HG03460 (cell line): ENCODE measurements at regions not wholly inside any gene's neighbourhood (a gene's known extent, or its start where the extent isn't known, plus 50 kb on each side); places are given as distances from the start of the nearest gene placed in this dataset.
"Not testable (repeated sequence)": the region's sequence is repeated elsewhere in the genome, so short reads cannot be mapped to it uniquely, and the experiment has no call there.

Experiments used
- ATAC-seq: cut with Tn5 transposase; IDR thresholded peaks from one replicate; pipeline ENCODE4 v1.9.1; 2021; ENCODE audit not compliant: unreplicated experiment

DNA sequence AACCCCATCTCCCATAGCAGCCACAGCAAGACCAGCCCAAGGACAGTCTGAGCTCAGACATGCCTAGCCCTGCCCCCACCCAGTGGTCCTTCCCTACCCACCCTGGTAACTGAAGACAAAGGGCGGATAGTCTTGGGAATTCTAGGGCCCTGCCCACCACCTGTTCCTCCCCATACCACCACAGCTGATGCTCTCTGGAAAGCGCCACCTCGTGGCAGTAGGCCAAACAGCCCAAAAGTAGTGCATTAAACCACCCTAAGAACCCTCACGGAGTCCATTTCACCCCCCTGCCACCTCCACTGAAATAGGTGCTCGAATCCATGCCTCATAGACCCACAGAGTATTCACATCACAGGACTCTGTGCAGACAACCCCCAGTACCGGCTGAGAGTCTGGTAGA, 1021.4 kb downstream of the CDH8 start:
- ATAC-seq, result no peak

DNA sequence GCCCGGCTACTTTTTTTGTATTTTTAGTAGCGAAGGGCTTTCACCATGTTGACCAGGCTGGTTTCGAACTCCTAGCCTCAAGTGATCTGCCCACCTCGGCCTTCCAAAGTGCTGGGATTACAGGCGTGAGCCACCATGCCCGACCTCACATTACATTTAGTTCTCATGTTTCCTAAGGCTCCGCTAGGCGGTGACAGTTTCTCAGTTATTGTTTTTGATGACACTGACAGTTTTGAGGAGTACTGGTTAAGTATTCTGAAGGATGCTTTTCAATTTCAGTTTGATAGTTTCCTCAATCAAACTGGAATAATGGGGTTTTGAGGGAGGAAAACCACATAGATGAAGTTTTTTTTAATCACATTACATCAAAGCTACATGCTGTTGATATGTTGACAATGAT, 1028.5 kb downstream of the CDH8 start:
- no peak for ATAC-seq

DNA sequence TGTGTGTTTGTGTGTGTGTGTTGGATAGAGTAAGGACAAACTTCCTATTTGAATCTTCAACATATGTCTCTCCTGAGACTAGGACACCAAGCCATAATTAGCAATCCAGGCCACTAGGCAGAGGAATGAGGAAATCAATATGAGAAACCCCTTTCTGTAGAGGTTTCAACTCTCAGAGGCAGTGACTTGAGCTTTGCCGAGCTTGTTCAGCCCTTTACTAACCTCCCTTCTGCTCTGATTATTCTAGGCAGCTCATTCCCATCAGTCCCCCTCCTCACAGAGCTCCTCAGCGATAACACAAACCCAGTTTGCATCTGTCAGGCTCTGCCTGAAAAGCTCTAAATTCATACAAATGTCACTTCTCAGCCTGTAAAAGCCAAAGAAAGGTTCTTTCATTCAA, 1030.3 kb downstream of the CDH8 start:
- no peak for ATAC-seq

DNA sequence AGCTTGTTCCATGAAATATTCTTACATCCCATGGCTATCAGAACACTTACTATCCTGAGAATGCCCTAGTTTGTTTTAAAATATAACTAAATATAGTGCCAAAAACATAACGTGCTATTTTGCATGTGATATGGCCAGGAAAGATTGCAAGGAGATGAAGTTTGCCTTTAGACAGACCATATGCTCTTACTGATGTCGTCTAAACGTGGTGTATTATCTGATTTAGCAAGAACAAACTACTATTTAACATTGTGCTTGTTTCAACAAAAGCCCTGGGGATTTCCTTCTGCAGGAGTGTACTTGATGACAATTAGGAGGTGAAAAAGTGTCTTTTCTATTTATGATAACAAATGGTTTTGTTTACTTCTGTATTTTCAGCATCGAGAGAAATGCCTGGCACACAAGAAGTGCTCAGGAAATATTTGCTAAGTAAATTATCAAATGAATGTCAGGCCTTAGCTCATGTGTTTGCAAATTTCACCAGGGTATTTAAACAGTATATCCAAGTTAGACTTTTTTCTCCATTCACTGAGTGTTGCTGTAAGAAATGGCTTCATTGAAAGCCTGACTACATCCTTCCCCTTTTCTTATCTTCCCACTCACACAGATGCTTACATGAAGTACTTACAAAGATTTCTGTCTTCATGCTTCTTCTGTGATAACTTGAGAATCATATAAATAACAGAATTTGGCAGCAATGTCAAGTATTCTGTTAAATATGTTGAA, 1033.6 kb downstream of the CDH8 start:
- ATAC-seq, result no peak

DNA sequence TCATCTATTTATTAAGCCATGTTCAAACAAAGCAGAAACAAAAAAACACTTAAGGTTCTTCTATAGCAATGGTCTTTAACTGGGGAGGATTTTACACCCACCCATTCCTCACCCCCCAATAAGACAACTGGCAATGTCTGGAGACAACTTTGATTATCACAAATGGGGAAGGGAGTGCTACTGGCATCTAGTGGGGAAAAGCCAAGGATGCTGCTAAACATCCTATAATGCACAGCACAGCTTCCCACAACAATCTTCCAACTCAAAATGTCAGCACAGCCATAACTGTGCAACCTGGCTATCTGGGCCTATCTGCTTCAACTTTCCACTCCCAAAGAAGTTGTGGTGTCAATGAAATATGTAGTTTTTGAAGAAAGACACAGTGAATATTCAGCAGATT, 1044.4 kb downstream of the CDH8 start:
- ATAC-seq, result no peak

DNA sequence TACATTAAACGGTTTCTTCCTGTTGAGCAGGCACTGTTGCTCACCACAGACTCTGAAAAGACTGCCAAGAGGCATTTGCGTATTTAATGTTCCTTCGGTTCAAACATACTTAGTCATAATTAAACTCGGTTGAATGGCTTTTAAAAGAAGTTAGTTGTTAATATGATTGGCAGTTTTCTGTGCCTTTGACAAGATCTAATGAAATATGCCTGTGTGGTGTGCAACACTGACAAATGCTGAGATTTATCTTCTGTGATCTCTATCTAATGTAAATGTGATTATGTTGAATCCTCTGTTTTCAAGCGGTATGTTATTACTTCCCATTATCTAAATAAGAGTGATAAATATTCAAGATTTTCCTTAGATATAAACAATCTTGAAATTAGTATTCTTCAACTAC, 1046.6 kb downstream of the CDH8 start:
- ATAC-seq, result no peak

DNA sequence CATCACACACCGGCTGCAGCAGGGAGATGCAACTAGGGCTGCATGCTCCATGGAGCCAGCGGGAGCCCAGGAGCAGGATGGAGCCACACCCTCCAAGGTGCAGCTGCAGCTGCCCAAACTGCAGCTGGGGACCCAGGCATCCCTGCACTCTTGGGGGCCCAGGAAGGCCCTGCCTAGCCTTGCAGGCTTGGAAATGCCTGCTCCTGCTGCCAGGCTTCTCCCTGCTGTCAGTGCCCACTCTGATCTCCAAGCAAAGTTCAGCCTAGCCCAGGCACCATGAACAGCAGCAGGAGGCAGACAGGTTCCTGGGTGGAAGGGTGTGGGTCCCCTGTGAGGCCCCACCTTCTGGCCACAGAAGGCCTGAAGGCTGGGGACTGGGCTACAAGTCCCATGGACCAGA, 1057.1 kb downstream of the CDH8 start:
- no peak for ATAC-seq

DNA sequence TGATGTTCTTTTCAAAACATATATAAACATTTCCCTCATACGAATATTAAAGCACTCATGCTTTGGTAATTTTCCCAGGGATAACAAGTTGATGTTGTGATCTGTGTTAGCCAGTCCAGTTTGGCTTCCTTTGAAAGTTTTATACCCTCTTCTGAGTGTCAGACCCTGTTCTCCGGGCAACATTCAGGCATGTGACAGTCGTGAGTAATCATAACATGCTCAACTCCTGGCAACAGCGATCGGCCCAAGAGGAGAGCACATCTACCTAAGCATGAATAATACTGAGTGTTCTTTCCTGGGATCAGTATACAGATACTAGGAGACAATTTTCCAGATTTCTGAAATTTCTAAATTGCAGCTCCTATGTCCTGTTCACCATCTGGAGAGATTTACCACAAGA, 1086.4 kb downstream of the CDH8 start:
- ATAC-seq, result no peak

DNA sequence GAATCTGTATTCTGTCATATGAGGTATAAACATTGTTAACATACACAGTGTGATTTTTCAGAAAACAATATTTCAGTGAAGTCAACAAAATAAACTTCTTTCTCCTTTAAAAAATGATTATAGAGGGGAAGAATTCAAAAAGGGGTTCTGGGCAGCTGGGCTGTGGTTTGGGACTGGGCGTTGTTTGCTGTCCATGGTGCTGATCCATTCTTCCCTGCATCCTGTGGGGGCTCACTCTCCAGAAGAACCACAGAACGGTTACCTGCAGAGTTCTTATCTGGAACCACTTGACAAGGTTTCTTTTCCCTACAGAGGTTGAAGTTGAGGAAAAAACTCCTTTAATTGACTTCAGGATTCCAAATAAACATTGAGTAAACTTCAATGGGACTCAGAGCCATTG, 1091.0 kb downstream of the CDH8 start:
- no peak for ATAC-seq

DNA sequence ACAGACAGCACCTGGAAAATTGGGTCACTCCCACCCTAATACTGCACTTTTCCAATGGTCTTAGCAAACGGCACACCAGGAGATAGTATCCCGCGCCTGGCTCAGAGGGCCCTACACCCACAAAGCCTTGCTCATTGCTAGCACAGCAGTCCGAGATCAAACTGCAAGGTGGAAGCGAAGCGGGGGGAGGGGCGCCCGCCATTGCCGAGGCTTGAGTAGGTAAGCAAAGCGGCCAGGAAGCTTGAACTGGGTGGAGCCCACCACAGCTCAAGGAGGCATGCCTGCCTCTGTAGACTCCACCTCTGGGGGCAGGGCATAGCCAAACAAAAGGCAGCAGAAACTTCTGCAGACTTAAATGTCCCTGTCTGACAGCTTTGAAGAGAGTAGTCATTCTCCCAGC, 1100.0 kb downstream of the CDH8 start:
- ATAC-seq, result not testable (repeated sequence)

DNA sequence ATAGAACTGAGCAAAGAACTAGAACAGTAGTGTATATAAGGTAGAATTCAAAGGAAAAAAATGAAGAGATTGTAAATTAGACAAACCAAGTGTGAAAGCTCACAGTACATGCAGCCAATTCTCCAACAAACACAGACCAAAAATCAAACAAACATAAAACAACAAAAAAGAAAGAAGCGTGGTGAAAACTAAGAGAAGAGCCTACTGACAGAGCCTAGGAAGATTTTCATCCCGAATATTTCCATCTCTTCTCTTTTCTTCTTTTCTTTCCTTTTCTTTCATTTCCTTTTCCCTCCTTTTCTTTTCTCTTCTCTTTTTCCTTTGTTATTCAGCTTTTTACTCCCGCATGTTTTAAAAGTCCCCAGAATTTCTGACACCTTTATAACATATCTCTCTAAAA, 1103.6 kb downstream of the CDH8 start:
- ATAC-seq, result no peak

DNA sequence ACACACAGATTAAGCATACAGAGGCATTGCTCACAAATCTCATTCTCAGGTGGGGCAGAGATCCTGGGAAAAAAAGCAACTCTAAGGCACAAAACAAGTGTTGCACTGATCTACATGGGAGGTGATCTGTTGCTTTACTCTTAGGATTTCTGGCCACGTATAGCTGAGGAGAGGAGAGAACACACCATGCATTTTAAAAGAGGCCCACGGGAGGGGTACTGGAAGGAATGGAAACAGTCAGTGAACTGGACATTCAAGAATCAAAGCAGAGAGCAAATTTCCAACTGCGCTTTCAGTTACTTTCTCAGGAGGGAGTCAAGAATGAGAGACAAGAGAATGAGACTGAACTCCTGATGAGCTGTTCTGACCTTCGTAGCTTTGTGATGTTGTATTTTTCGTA, 1105.9 kb downstream of the CDH8 start:
- ATAC-seq, result no peak

DNA sequence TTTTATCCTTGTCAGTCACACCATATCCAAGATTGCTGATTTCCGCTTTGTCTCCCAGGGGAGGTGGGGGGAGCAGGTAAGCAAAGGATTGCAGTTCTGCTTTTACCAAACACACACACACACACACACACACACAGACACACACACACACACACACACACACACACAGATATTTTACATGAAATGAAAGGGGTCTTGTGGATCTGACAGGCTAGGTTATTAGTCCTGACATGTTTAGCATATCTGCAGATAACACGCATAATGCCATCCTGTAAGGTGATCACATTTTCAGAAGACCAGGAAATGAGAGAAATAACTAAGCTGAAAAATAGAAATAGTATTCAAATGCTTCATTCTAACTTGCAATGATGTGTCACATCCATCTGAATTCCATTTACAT, 1113.3 kb downstream of the CDH8 start:
- ATAC-seq, result no peak

DNA sequence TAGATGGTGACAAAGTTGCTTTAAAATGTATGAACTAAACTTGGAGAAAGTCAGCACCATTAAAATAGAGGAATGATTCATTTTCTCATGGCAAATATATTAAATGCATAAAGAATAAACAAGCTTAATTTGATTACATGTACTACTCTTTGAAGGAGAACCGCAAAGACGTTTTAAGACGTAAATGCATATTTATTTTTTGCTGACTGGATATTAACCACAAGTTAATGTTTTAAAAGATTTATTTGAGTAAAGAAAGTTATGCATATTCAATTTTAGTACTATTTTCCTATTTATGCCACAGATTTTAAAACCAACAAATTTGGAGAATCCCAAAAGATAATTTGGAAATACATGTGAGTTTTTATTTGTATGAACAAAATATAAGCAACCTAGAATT, 1121.9 kb downstream of the CDH8 start:
- no peak for ATAC-seq

DNA sequence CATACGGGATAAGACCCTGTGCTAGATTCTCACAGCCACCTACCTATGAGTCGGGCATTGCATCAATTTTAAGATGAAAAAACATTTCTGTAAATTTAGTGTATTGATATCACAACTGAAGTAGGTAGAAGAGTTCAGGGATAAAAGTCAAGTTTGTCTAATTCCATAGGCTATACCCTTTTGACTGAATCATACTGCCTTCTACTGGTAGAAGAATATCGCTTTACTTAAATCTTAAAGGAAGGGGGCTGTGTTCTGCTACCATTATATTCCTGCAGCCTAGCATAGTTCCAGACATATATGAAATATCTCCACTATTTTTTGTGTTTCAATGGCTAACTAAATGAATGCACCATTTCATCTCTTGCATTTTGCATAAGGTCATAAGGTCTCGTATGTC, 1128.6 kb downstream of the CDH8 start:
- ATAC-seq, result no peak

DNA sequence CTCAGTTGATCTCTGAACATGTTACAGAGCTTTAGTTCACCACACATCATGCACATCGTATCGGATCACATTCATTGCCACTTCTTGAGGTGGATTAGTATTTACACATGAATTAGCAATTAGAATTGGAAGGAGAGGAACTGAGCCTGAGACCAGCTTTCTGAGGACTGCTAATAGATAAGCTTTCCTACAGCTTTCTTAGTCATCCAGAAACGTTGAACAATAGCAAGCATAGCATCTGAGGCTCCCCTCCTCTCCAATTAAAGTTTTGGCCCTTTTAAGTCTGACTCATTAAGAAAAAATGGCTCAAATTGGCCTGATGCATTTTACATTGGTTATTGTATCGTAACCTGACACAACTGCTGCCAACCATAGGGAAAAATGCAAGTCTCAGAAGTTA, 1130.4 kb downstream of the CDH8 start:
- ATAC-seq, result no peak

DNA sequence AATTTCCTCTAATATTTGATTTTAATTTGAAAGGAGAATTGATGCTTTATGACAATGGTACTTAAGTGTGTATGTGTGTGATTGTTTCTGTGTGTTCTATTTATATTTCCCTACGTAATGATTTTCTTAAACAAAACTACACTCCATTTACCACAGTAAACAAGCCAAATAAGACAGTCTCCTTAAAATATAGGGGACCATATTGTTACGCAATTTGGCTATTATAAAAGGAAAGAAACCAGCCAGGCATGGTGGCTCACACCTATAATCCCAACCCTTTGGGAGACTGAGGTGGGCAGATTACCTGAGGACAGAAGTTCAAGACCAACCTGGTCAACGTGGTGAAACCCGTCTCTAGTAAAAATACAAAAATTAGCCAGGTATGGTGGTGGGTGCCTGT, 1134.1 kb downstream of the CDH8 start:
- ATAC-seq, result no peak

DNA sequence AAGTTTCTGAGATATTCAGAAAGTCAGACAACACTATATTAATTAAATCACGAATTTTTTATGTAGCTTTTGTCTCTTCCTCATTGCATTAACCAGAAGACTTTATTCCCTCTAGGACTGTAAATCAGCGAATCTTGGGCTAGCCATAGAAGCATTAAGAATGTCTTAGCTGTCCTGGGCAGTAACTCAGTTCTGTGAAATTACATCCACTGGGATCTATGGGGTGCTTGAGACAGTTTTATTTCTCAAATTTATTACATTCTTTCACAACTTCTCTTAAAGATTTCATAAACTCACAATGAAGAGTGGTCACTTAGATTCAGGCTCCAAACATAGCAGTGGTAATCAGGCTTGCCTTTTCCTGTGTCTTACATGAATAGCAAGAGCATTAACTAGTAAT, 1153.4 kb downstream of the CDH8 start:
- ATAC-seq, result no peak

DNA sequence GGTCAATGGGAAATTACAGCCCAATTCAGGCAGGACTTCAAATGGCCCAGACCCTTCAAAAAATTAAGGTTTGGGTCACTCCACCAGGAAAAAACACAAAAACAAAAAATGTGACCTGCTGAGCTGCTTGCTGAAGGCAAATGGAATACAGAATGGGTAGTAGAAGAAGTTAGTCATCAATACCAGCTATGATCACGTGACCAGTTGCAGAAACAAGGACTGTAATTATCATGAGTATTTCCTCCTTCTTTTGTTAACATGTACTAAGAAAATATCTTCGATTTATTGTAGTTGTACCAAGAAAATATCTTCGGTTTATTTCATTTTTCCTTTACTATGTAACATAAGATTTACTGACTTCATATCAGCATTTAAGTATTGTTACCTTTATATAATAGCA, 1183.6 kb downstream of the CDH8 start:
- ATAC-seq, result no peak

DNA sequence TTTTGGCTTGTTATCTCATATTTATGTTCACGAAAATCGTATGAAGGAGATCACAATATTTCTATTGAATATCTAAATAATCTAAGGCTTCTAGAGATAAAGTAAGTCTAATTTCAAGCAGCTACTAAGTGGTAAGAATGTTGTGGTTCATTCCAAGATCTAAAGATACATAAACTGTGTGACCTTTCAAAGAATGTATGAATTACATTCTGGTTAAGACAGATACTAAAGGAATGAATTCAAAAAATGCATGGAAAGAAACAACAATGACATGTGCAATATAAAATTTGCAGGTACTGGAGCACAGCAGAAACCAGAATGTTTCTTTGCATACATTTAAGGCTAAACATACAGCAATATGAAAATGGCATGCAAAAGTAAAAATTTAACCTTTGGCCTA, 1214.6 kb downstream of the CDH8 start:
- no peak for ATAC-seq

DNA sequence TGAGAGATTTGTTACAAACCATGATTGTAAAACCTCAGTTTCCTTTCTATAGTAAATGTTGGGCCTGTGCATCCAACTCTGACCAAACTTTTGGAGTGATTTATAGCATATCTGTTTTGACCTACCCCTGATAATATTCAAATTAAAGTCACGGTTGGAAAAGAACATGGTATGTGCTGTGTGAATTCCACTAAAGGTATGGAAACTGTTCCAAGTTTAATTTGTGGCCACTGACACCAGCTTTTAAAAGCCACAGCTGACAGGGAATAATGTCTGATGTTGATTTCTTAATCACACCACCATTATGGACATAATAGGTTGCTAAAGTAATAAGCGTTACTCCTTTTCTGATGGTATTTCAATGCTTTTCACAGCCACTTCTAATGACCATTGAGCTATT, 1215.9 kb downstream of the CDH8 start:
- no peak for ATAC-seq

DNA sequence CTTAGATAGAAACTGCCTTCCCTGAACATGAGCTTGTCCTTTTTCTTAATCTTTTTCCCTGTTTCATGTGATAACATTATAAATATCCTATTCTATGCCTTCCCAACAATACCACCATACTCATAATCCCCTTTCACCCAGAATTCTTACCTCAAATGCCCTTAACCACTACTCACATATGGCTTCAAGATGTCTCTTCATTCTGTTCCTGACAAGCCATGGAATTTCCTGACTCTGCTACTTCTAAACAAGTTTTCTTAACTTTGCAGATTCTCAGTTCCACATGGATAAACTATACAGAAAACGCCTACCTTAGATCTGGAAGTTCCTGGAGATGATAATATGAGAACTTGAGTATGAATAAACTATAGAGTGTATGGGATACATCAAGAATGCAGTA, 1217.8 kb downstream of the CDH8 start:
- ATAC-seq, result no peak

DNA sequence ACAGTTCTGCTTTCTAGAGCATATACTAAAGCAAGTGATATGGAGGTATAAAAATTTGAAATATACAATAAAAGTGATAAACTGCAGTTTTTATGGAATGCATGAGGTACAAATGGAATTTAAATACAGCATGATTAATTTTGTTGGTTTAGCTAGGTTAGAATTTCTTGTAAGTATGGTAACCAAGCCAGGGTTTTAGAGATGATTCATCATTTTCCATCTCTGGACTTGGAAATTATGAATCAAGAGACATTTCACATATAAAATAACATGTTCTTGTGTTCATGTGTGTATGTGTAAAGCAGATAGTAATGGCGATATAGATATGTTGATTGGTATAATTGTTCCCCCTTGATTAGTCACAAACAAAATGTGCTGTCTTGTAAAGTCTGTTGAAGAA, 1219.8 kb downstream of the CDH8 start:
- ATAC-seq, result no peak

DNA sequence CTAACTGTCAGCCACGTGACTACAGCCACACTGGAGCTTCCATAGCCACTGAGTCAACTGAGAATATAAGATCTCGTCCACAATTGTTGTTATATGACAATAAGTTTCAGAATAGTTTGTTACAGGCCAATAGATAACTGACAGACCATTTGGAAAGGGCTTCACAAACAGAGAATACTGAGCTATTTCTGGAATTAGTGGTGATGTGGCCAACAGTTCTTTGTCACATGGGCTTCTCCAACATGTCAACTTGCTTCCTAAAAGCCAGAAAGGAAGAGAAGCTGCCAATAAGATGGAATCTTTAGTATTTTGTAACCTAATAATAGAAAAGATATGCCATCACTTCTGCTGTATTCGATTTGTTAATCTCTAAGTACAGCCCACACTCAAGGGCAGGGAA, 1220.4 kb downstream of the CDH8 start:
- no peak for ATAC-seq
